Calu3 (cell line): ENCODE measurements at regions not wholly inside any gene's neighbourhood (a gene's known extent, or its start where the extent isn't known, plus 50 kb on each side); places are given as distances from the start of the nearest gene placed in this dataset.

ENCODE experiments used
- BruUV-seq: library from RNA; stranded (reverse); fragments of 400-500 nt; replicated peaks from 2 replicates; lab custom pipeline; 2021; lab: Mats Ljungman, UMichigan
- CTCF ChIA-PET: fragments of 300-600 bp; sonication (Branson Sonifier 250); formaldehyde crosslinking; loops from one replicate; lab custom pipeline; 2022; ENCODE audit warnings: antibody characterized with exemption; lab: Charles Lee
- DNase-seq: peaks from one replicate; pipeline ENCODE4 v3.0.0; 2022
- H3K27ac Mint-ChIP-seq: one replicate; pipeline ENCODE4 v1.8.0; 2022; ENCODE audit warnings: mixed read lengths; ENCODE audit not compliant: unreplicated experiment
- H3K27me3 Mint-ChIP-seq: one replicate; pipeline ENCODE4 v1.8.0; 2022; ENCODE audit warnings: mixed read lengths; ENCODE audit not compliant: unreplicated experiment
- H3K36me3 Mint-ChIP-seq: one replicate; pipeline ENCODE4 v1.8.0; 2022; ENCODE audit warnings: mild to moderate bottlenecking, moderate library complexity, mixed read lengths; ENCODE audit not compliant: insufficient read depth, unreplicated experiment
- H3K4me1 Mint-ChIP-seq: one replicate; pipeline ENCODE4 v1.8.0; 2022; ENCODE audit warnings: mild to moderate bottlenecking, low read depth, mixed read lengths; ENCODE audit not compliant: unreplicated experiment
- H3K4me3 Mint-ChIP-seq: one replicate; pipeline ENCODE4 v1.8.0; 2022; ENCODE audit warnings: mild to moderate bottlenecking, low read depth, moderate library complexity, mixed read lengths; ENCODE audit not compliant: unreplicated experiment
- H3K9me3 Mint-ChIP-seq: one replicate; pipeline ENCODE4 v1.8.0; 2022; ENCODE audit warnings: low read depth, mixed read lengths; ENCODE audit not compliant: unreplicated experiment
- intact Hi-C: fragments of 100-400 bp; cut with micrococcal nuclease; formaldehyde crosslinking; loops from one replicate; pipeline ENCODE4 v1.10.0; 2022; ENCODE audit not compliant: unreplicated experiment
- TF ChIP-seq, protein P1 (sequence below): fragments of 200-600 bp; IDR thresholded peaks from one replicate; pipeline ENCODE4 v1.8.0; 2022; ENCODE audit warnings: antibody characterized with exemption; ENCODE audit not compliant: unreplicated experiment

DNA sequence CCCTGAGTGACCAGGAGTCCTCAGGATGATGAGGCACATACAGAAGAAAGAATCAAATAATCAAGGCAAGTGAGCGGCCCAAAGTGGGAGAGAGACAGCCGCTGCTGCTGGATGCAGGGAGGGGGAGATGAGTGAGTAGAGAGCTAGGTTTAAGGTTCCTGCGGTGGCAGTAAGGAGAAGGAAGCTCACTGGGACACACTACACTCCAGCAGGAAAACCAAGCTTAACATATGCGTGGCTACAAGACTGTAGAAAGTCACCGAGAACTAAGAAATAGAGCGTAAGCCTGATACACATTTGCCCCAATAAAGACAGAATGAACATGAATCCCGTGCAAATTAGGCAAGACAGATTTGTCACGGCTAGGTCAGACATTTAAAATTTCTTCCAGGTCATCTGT lies 470.2 kb downstream of the KDM4C start:
- no peak for DNase-seq
- no TSS peak for BruUV-seq
- Mint-ChIP-seq H3K9me3 (no peaks in the 10 kb centered on the region), H3K27me3 (peaks cover 75% of the 10 kb centered on the region), H3K27ac (no peak overlapping the region), H3K36me3 (no peaks in the 10 kb centered on the region), H3K4me1 (no peaks in the 10 kb centered on the region), H3K4me3 (no peak overlapping the region)
- CTCF ChIA-PET = no interaction called here
- TF ChIP-seq, protein P1, sequence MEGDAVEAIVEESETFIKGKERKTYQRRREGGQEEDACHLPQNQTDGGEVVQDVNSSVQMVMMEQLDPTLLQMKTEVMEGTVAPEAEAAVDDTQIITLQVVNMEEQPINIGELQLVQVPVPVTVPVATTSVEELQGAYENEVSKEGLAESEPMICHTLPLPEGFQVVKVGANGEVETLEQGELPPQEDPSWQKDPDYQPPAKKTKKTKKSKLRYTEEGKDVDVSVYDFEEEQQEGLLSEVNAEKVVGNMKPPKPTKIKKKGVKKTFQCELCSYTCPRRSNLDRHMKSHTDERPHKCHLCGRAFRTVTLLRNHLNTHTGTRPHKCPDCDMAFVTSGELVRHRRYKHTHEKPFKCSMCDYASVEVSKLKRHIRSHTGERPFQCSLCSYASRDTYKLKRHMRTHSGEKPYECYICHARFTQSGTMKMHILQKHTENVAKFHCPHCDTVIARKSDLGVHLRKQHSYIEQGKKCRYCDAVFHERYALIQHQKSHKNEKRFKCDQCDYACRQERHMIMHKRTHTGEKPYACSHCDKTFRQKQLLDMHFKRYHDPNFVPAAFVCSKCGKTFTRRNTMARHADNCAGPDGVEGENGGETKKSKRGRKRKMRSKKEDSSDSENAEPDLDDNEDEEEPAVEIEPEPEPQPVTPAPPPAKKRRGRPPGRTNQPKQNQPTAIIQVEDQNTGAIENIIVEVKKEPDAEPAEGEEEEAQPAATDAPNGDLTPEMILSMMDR = no peak
- intact Hi-C loops = no loop called here

DNA sequence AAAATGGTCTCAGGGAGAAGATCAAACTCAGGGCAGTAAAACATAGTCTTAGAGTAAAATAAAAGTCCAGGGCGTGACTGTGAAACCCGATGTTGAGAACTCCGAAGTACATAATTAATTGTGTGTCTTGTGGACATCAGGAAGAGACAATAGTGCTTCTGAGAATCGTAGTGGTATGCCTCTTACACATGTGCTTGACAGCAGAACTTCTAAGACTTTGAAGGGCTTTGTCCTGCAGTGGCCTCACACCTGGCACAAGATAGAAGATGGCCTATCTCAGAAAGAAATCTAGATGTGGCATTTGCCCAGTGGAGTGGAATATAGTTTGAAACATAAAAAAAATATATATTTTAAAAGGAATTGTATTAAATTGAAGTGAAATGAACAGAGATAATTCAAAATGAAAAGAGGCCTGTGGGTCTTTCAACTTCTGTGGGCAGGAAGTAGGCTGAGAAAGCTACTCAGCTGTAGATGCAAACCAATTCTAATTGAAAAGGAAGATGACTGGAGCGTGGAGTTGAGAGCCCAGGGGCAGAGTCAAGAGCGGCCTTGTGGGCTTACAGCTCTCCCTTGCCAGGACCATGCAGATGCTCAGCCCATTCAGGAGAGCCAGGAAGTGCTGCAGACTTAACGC lies 468.4 kb downstream of the KDM4C start:
- no TSS peak for BruUV-seq
- CTCF ChIA-PET = no interaction called here

More for the DNA sequence above, 468.4 kb downstream of the KDM4C start:
- H3K36me3 Mint-ChIP-seq = no peaks in the 10 kb centered on the region
- DNase-seq = no peak
- H3K4me3 Mint-ChIP-seq = no peak overlapping the region
- H3K9me3 Mint-ChIP-seq = no peaks in the 10 kb centered on the region
- intact Hi-C loops = no loop called here
- H3K27ac Mint-ChIP-seq = no peak overlapping the region
- H3K4me1 Mint-ChIP-seq = no peaks in the 10 kb centered on the region
- H3K27me3 Mint-ChIP-seq = peaks cover 78% of the 10 kb centered on the region
- TF ChIP-seq, protein P1 = no peak
